Activated naive CD8-positive, alpha-beta T cell treated with anti-CD3 and anti-CD28 coated beads for 36 hours (primary cell): ENCODE measurements at regions not wholly inside any gene's neighbourhood (a gene's known extent, or its start where the extent isn't known, plus 50 kb on each side); places are given as distances from the start of the nearest gene placed in this dataset.

Experiments
- DNase-seq: peaks from one replicate; pipeline ENCODE4 v3.0.0; 2021
- H3K27ac Mint-ChIP-seq: one replicate; pipeline ENCODE4 v1.8.0; 2022; ENCODE audit warnings: mild to moderate bottlenecking, moderate library complexity, mixed read lengths
- H3K27me3 Mint-ChIP-seq: one replicate; pipeline ENCODE4 v1.8.0; 2022; ENCODE audit warnings: mild to moderate bottlenecking, mixed read lengths
- H3K36me3 Mint-ChIP-seq: one replicate; pipeline ENCODE4 v1.8.0; 2021; ENCODE audit warnings: mild to moderate bottlenecking, mixed read lengths
- H3K4me1 Mint-ChIP-seq: one replicate; pipeline ENCODE4 v1.8.0; 2021; ENCODE audit warnings: mixed read lengths
- H3K4me3 Mint-ChIP-seq: one replicate; pipeline ENCODE4 v1.8.0; 2022; ENCODE audit warnings: mild to moderate bottlenecking, moderate library complexity, mixed read lengths
- H3K9me3 Mint-ChIP-seq: one replicate; pipeline ENCODE4 v1.8.0; 2022; ENCODE audit warnings: mixed read lengths

DNA sequence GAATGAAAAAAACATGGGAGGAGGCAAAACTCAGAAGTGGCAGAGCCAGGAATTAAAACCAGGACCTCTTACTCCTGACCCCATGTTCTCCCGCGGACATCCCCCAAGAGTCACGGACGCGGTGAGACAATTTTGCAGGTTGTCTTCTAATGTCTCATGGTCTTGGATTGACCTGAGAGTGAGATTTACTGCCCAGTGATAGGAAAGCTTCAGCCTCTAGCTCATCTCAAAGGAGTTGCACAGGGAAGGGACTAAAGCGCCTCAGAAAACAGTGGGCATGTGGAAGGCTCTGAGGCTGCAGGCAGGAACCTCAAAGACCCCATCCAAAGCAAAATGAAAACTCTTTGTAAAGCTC is 197.4 kb downstream of the ADAMTS15 start:
- no peak for DNase-seq
- H3K4me3 Mint-ChIP-seq: no peak overlapping the region
- no peaks in the 10 kb centered on the region for H3K36me3 Mint-ChIP-seq
- no peaks in the 10 kb centered on the region for H3K4me1 Mint-ChIP-seq
- no peaks in the 10 kb centered on the region for H3K27me3 Mint-ChIP-seq
- no peak overlapping the region for H3K27ac Mint-ChIP-seq
- no peaks in the 10 kb centered on the region for H3K9me3 Mint-ChIP-seq

DNA sequence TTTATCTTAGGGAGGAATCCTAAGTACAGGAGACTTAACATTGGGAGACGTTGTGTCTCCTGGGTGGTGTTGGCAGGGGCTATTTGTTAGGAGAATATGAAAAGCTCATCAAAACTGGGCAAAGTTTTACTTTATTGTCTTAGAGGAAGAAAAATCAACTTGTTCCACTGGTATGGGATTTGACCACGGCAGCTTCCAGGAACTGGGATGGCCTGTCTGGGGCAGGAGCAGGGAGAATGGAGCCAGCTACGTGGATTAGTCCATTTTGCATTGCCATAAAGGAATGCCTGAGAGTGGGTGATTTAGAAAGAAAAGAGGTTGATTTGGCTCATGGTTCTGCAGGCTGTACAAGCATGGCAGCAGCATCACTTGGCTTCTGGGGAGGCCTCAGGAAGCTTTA is 198.4 kb downstream of the ADAMTS15 start:
- no peak overlapping the region for H3K27ac Mint-ChIP-seq
- no peak overlapping the region for H3K4me3 Mint-ChIP-seq
- DNase-seq: no peak
- no peaks in the 10 kb centered on the region for H3K4me1 Mint-ChIP-seq
- H3K9me3 Mint-ChIP-seq: no peaks in the 10 kb centered on the region
- H3K36me3 Mint-ChIP-seq: no peaks in the 10 kb centered on the region
- H3K27me3 Mint-ChIP-seq: no peaks in the 10 kb centered on the region

DNA sequence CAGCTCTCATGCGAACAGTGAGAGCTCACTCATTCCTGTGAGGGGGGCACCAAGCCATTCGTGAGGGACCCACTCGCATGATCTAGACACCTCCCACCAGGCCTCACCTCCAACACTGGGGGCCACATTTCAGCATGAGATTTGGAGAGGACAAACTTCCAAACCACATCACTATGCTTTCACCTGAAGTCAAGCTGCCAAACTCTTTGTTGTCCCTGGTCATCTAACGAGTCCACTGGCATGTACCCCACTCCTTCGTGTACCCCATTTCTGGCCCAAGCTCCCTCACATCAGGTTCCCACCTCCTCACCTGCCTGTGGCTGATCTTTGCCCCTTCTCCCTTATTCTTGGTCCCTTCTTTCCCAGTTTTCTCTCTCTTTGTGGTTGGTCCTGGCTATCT is 198.9 kb downstream of the ADAMTS15 start:
- DNase-seq: no peak
- Mint-ChIP-seq H3K36me3 (no peaks in the 10 kb centered on the region), H3K4me3 (no peak overlapping the region), H3K9me3 (no peaks in the 10 kb centered on the region), H3K27ac (no peak overlapping the region), H3K4me1 (no peaks in the 10 kb centered on the region), H3K27me3 (no peaks in the 10 kb centered on the region)

DNA sequence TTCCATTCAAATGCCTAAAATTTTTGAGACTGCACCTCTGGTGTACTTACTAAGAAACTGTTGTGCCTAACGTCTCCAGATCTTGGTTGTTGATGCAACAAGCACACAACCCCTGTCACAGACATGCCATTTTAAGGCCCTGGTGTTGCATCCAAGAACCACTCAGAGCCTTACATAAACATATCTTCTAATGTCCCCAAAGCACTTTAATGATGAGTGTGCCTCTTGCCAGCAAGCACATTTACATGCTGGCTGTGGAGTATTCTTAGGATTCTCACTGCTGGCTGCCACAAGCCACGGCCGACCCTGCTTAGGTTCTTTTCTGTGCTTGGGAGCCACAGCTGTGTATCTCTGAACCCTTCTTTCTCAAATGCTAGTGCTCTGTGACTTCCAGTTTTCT is 201.4 kb downstream of the ADAMTS15 start:
- Mint-ChIP-seq H3K27ac (no peak overlapping the region), H3K36me3 (no peaks in the 10 kb centered on the region), H3K4me3 (no peak overlapping the region), H3K9me3 (no peaks in the 10 kb centered on the region), H3K4me1 (no peaks in the 10 kb centered on the region), H3K27me3 (peaks cover 7% of the 10 kb centered on the region)
- DNase-seq: no peak

DNA sequence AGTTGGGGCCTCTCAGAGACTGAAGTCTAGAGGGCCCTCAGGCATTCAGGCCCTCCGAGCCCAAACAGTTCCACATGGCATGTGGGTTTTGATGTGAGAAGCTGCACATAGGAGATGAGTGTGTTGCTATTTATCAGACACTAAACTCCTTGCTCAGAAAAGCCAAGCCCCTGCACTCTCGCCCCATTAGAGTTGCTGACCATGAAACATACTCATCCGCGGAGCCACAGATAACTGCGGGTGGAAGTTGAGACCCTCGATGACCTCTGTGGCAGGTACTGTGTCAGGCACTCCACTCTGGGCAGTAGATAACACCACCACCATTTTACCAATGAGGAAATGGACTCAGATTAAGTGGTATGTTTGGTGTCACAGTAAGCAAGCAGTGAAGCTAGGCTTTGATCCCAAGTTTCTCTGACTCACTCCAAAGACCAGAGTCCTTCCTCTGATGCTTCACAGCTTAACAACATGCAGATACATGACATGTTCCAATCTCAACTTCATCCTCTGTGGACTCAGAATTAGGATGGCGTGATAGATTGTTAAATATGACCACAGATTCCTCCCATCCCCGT is 202.1 kb downstream of the ADAMTS15 start:
- H3K4me3 Mint-ChIP-seq: no peak overlapping the region
- no peaks in the 10 kb centered on the region for H3K36me3 Mint-ChIP-seq
- H3K27ac Mint-ChIP-seq: no peak overlapping the region
- H3K9me3 Mint-ChIP-seq: no peaks in the 10 kb centered on the region
- peaks cover 7% of the 10 kb centered on the region for H3K27me3 Mint-ChIP-seq
- no peaks in the 10 kb centered on the region for H3K4me1 Mint-ChIP-seq
- DNase-seq: no peak

DNA sequence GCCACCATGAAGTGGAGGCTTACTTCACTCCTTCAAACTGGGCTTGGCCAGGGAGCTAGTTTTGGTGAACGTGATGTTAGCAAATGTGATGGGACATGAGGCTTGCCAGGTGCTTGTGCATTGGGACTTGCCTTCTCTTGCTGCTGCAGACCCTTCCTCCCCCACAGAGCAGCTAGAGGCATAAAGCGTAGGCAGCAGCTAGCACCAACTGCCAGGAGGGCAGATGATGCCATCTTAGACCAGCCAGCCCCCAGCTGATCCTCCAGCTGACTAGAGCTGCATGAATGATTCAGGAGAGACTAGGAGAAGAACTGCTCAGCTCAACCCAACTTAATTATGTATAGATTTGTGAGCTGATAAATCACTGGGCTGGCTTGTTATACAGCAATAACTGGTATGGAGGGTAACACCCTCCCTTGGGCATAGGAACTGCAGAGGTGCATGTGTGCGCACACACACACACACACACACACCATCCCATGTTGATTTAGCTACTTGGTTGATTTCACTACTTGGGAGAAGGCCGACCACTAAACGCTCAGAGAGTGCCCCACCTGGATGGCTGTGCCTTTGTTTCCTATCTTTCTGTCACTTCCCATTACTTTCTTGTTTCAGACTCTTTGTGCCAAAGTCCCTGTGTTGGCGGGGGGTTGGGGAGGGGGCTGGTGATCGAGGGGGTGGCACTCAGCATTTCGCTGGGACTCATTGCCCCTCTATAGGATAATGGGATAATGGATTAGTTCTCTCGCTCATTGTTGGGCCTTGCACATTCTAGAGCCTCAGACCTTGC is 202.8 kb downstream of the ADAMTS15 start:
- Mint-ChIP-seq H3K27ac (no peak overlapping the region), H3K4me1 (no peaks in the 10 kb centered on the region), H3K9me3 (no peaks in the 10 kb centered on the region), H3K27me3 (peaks cover 7% of the 10 kb centered on the region), H3K4me3 (no peak overlapping the region), H3K36me3 (no peaks in the 10 kb centered on the region)
- no peak for DNase-seq

DNA sequence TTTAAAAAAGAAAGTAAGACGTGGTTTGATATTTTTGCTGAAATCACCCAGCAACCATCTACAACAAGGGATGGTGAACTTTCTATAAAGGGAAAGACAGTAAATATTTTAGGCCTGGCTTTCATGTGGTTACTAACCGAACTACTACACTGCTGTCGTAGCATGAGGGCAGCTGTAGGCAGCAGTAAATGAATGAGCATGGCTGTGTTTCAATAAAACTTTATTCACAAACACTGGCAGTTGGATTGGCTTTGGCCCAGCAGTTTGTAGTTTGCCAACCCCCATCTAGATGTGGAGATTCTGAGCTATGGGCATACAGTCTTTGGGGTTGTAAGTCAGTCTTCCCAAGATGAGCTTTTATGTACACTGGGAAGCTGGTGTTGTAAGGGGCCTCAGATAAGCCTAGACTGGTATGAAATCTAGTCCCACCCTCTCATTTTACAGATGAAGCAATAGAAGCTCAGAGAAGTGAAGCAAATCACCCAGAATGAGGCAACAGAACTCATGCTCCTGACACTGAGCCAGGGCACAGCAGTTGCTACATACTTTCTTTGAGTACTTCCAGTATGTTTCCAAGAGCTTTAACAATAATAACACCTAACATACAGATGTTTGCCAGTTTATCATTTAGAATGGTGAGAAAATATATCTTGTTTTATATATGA is 204.4 kb downstream of the ADAMTS15 start:
- Mint-ChIP-seq H3K27me3 (peaks cover 7% of the 10 kb centered on the region), H3K9me3 (peaks cover 1% of the 10 kb centered on the region), H3K4me3 (no peak overlapping the region), H3K36me3 (no peaks in the 10 kb centered on the region), H3K4me1 (no peaks in the 10 kb centered on the region), H3K27ac (no peak overlapping the region)
- no peak for DNase-seq

DNA sequence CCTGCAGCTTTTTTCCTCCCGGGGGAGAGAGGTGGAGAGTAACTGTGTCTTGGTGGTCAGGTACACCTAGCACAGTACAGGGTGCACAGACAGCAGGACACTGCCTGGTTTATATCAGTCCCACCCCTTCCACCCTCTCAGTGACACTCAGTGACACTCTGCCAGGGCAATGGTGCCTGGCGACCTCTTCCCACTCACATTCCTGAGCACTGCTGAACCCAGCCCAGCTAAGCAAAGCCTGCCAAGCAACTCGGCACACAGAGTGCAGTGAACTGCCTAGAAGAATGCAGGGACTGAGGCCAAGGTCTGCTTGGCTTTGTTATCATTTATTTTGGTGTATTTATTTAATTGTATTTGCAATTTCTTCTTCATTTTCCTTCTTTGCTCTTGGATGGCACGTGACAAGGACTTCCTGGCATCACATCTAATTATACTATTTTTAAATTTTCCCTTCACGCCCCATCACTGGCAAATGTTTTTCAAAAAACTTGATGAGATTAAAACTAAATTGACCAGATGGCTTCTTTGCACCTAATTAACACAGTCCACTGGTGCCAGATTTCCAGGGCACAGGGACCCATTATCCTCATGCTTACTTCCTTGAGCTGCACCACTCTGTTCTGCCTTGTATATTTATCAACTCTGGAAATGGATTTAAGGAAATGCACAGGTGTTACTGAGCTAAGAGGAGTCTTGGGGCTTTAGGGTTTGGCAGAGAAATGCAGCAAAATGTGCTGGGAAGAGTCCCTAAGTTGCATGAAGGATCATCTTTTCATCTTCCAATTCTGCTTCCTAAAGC is 205.6 kb downstream of the ADAMTS15 start:
- DNase-seq: no peak
- peaks cover 1% of the 10 kb centered on the region for H3K9me3 Mint-ChIP-seq
- H3K27ac Mint-ChIP-seq: no peak overlapping the region
- no peaks in the 10 kb centered on the region for H3K4me1 Mint-ChIP-seq
- no peak overlapping the region for H3K4me3 Mint-ChIP-seq
- H3K27me3 Mint-ChIP-seq: peaks cover 7% of the 10 kb centered on the region
- no peaks in the 10 kb centered on the region for H3K36me3 Mint-ChIP-seq

DNA sequence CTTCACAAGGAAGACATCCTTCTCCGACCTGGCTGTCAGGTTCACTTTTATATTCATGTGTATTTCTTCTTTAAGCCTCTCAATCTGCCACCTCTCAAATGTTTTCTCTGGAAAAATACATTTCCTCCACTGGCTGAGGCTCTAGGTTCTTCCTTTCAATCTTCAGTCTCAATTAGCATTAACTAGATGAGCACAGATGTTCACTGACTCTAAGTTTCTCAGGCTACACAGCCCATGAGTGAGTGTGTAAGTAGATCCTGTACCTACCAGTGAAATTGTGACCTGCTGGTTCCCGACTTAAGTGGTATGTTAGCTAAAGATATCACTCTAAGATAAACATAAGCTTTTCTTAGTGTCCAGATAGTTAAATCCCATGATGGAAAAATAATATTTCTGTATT is 206.9 kb downstream of the ADAMTS15 start:
- DNase-seq: no peak
- Mint-ChIP-seq H3K9me3 (peaks cover 1% of the 10 kb centered on the region), H3K27ac (no peak overlapping the region), H3K4me3 (no peak overlapping the region), H3K36me3 (no peaks in the 10 kb centered on the region), H3K27me3 (peaks cover 7% of the 10 kb centered on the region), H3K4me1 (no peaks in the 10 kb centered on the region)

DNA sequence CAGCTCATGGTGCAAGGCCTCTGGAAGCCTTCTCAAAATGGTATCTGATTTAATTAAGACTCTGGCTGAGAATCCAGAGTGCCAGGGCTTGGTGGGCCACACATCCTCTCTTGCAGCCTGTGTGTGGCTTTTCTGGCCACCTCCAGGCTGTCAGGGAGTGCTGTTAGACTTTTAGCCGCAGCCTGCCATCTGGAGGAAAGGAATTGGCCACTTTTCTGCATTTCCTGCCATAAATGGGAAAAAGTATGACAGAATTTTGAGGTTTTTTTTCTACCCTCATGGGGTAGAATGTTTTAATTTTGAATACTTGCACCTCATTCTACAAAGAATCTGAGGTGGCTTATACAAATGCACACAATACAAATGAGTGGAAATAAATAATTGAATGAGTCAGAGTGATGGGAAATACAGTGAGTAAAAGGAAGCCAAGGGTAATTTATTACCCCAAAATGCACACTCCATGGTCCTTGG is 218.4 kb downstream of the ADAMTS15 start:
- no peak for DNase-seq
- no peaks in the 10 kb centered on the region for H3K27me3 Mint-ChIP-seq
- H3K27ac Mint-ChIP-seq: no peak overlapping the region
- H3K4me3 Mint-ChIP-seq: no peak overlapping the region
- no peaks in the 10 kb centered on the region for H3K36me3 Mint-ChIP-seq
- no peaks in the 10 kb centered on the region for H3K9me3 Mint-ChIP-seq
- H3K4me1 Mint-ChIP-seq: no peaks in the 10 kb centered on the region

DNA sequence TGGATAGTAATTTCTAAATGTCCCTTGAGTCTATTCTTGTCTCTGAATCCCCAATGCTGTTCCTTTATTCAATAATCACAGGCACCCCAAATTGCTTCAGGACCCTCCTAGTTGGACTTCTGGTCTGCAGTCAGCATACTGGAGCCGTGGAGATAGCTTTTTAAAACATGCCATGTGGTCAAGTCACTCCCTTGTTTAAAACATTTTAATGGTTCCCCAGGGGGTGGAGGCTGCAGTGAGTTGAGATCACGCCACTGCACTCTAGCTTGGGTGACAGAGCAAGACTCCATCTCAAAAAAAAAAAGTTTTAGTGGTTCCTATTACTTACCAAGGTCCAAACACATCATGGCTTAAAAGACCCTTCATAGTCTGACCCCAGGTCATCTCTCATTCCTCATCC is 220.3 kb downstream of the ADAMTS15 start:
- no peaks in the 10 kb centered on the region for H3K4me1 Mint-ChIP-seq
- DNase-seq: no peak
- H3K27me3 Mint-ChIP-seq: no peaks in the 10 kb centered on the region
- H3K36me3 Mint-ChIP-seq: no peaks in the 10 kb centered on the region
- H3K4me3 Mint-ChIP-seq: no peak overlapping the region
- no peak overlapping the region for H3K27ac Mint-ChIP-seq
- H3K9me3 Mint-ChIP-seq: no peaks in the 10 kb centered on the region

DNA sequence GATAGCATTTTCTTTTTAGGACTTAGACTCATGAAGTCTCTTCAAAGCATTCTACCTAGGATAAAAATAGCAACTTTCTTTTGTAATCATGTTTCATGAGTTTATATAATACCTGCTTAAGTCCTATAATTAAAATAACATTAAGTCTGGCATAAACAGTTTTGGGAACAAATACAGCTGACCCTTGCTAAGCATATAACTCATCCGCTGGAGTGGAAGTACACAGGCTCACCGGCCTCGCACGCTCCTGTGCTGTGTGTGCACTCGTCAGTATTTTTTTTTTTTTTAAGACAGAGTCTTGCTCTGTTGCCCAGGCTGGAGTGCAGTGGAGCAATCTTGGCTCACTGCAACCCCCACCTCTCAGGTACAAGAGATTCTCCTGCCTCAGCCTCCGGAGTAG is 221.8 kb downstream of the ADAMTS15 start:
- no peaks in the 10 kb centered on the region for H3K27me3 Mint-ChIP-seq
- H3K9me3 Mint-ChIP-seq: no peaks in the 10 kb centered on the region
- DNase-seq: no peak
- H3K36me3 Mint-ChIP-seq: no peaks in the 10 kb centered on the region
- no peak overlapping the region for H3K4me3 Mint-ChIP-seq
- no peak overlapping the region for H3K27ac Mint-ChIP-seq
- H3K4me1 Mint-ChIP-seq: no peaks in the 10 kb centered on the region

DNA sequence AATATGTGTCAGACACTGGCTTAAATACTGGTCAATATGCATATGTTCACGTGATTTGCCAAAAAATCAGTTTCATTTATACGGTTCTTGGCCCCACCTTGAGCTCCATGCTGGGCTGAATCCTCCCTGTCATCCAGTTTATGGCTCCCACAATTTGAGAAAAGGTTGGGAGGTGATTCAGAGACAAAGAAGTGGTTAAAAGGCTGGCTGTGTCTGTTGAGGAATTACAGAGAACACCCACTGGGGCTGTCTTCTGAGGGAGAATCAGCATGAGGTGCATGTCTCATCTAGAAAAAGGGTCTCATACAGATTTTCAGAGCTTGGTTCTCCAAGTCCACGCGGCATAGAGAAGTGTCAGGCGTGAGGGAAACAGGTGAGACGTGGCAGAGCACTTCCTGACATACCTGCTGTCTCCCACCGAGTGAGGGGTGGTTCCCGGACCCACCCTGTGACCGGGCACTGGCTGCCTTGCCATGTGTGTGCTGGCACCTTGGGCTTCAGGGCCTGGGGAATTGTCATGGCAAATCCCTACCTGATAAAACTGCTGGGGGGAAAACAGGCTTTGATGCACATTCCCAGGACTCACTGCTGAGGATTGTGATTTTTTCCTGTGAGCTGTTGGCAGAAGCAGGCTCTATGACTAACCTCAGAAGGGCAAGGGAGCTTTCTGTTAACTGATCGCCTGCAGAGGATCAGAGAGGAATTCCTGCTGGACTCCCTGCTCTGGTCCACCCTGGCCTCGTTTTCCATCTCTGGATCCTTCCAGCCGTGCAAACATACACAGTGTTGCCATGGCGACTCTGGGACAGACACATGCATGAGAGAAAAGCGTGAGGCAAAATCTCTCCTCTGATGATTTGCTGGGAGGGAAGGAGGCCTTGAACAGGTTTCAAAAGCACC is 223.6 kb downstream of the ADAMTS15 start:
- Mint-ChIP-seq H3K4me1 (no peaks in the 10 kb centered on the region), H3K36me3 (no peaks in the 10 kb centered on the region), H3K4me3 (no peak overlapping the region), H3K27me3 (no peaks in the 10 kb centered on the region), H3K27ac (no peak overlapping the region), H3K9me3 (no peaks in the 10 kb centered on the region)
- DNase-seq: no peak

DNA sequence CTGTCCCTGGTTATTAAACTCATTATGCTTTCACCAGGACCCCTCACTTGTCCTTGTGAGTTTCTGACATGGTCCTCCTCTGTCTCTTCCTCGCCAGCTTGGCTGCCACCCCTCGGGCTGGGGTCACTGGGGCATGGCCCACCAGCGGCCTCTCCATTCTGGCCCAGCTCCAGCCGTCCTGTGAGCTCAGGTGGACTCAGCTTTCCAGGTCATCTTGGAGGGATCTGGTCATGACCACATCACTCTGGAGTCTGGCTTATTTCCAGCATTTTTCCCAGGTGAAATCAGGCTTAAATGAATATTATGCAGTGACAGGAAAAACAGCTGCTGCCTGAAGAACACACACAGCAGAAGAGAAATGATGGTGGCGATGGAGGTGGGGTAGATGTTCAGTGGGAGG is 224.5 kb downstream of the ADAMTS15 start:
- no peaks in the 10 kb centered on the region for H3K4me1 Mint-ChIP-seq
- no peaks in the 10 kb centered on the region for H3K36me3 Mint-ChIP-seq

More for the DNA sequence above, 224.5 kb downstream of the ADAMTS15 start:
- no peak for DNase-seq
- H3K4me3 Mint-ChIP-seq: no peak overlapping the region
- no peaks in the 10 kb centered on the region for H3K27me3 Mint-ChIP-seq
- H3K9me3 Mint-ChIP-seq: no peaks in the 10 kb centered on the region
- H3K27ac Mint-ChIP-seq: no peak overlapping the region
